AG04449 (cell line): ENCODE measurements at regions not wholly inside any gene's neighbourhood (a gene's known extent, or its start where the extent isn't known, plus 50 kb on each side); places are given as distances from the start of the nearest gene placed in this dataset.

Experiments used
- CTCF ChIA-PET: fragments of 350-600 bp; formaldehyde crosslinking; extraction: SDS; loops from one replicate; lab custom pipeline; 2021; ENCODE audit warnings: antibody characterized with exemption; lab: Yijun Ruan, JAX
- POLR2A ChIA-PET: fragments of 400-600, 350-600 bp; formaldehyde crosslinking; extraction: SDS; loops from one replicate; lab custom pipeline; 2020; ENCODE audit warnings: antibody characterized with exemption, inconsistent platforms; lab: Yijun Ruan, JAX
- DNase-seq: peaks from one replicate; pipeline ENCODE4 v3.0.0-alpha.2; 2010; ENCODE audit warnings: low read depth, low spot score
- H3K4me3 ChIP-seq: 2 replicates; pipeline ENCODE4 v1.5.1; 2011; ENCODE audit warnings: low read depth, mild to moderate bottlenecking, control low read depth, low read length
- TF ChIP-seq, protein P1 (sequence below): IDR thresholded peaks from one replicate; pipeline ENCODE4 v1.5.1; 2011; ENCODE audit warnings: mild to moderate bottlenecking, moderate library complexity, low read length, control low read depth, inconsistent platforms; ENCODE audit not compliant: insufficient read depth; ENCODE audit errors: missing control alignments

DNA sequence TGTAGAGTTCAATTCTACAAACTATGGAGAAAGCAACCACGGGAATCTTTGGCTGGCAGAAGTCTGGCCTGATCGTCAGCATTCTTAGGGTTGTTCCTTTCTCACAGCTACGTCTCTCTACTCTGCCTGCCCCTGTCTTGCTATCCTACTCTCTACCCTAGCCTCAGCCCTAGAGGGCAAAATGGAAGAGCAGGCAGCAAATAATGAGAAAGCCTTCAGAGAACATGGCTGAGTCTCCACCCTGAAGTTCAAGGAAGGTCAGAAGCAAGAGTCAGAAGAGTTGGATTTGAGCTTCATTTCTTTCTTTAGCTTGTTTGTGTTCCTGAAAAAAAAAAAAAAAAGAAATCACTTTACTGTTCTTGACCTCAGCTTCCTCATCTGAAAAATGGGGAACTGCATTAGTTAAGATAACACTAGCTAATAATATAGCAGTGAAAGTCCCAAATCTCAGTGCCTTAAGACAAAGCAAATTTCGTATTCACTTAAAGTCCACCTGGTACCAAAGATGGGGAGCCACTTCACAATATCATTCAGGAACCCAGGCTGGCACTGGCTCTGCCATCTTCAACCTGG, 50.2 kb upstream of the CCND2 start:
- TF ChIP-seq, protein P1, sequence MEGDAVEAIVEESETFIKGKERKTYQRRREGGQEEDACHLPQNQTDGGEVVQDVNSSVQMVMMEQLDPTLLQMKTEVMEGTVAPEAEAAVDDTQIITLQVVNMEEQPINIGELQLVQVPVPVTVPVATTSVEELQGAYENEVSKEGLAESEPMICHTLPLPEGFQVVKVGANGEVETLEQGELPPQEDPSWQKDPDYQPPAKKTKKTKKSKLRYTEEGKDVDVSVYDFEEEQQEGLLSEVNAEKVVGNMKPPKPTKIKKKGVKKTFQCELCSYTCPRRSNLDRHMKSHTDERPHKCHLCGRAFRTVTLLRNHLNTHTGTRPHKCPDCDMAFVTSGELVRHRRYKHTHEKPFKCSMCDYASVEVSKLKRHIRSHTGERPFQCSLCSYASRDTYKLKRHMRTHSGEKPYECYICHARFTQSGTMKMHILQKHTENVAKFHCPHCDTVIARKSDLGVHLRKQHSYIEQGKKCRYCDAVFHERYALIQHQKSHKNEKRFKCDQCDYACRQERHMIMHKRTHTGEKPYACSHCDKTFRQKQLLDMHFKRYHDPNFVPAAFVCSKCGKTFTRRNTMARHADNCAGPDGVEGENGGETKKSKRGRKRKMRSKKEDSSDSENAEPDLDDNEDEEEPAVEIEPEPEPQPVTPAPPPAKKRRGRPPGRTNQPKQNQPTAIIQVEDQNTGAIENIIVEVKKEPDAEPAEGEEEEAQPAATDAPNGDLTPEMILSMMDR, result no peak
- POLR2A ChIA-PET, result no interaction called here
- H3K4me3 ChIP-seq, result no peak overlapping the region
- DNase-seq, result no peak
- CTCF ChIA-PET, result no interaction called here

DNA sequence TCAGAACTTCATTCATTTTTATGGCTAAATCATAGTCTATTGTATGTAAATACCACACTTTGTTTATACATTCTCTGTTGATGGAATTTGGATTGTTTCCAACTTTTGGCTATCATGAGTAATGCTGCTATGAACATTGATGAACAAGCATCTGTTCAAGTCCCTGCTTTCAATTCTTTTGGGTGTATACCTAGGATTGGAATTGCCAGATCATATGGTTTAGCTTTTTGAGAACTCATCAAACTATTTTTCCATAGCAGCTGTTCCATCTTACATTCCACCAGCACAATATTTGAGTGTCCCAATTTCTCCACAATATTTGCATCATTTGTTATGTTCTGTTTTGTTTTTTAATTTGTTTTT, 52.3 kb upstream of the CCND2 start:
- no peak overlapping the region for H3K4me3 ChIP-seq
- no peak for DNase-seq
- POLR2A ChIA-PET, result no interaction called here
- TF ChIP-seq, protein P1, result no peak
- CTCF ChIA-PET, result no interaction called here

DNA sequence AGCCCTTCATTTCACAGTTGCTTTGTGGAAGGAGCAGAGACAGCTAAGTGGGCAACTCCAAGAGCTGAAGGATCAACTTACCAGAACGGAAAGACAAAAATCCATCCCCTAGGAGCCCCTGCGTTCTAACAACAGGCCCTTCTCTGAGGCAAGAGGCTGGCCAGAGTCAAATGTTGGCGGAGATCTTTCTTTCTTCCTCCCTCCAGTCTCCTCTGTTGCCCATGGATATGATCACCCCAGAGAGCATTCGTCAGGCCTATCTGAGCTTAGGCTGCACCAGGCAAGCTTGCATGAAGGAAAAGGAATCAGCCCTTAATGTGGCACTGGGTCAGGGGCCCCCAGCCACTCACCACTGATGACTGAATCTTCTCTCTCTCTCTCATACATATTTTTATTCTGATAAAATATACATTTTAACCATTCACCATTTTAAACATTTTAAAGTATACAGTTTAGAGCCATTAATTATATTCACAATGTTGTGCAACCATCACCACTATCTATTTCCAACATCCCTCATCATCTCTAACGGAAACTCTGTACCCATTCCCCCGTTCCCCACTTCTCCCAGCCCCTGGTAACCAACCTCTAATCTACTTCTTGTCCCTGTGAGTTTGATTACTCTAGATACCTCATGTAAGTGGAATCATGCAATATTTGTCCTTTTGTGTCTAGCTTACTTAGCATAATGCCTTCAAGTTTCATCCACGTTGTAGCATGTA, 52.9 kb upstream of the CCND2 start:
- DNase-seq, result no peak
- TF ChIP-seq, protein P1, result no peak
- ChIA-PET POLR2A (no interaction called here), CTCF (no interaction called here)
- no peak overlapping the region for H3K4me3 ChIP-seq

DNA sequence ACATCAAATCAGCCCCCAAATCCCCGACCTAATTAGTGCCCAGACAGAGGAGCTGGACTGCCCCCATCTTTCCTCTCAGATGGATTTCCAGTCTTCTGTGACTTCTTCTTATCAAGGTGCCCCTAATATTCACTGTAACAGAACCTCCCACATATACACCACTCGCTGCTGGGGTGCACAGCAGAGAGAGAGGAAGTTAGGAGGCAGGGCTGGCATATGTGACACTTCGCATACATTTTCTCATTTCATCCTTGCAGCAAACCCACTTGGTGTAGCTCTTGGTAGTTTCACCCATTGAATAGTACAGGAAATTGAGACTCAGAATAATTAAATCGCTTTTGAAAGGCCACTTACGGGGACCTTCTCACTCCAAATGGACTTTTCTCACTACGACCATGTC, 56.5 kb upstream of the CCND2 start:
- no peak overlapping the region for H3K4me3 ChIP-seq
- ChIA-PET CTCF (no interaction called here), POLR2A (no interaction called here)
- DNase-seq, result no peak
- TF ChIP-seq, protein P1, result no peak

DNA sequence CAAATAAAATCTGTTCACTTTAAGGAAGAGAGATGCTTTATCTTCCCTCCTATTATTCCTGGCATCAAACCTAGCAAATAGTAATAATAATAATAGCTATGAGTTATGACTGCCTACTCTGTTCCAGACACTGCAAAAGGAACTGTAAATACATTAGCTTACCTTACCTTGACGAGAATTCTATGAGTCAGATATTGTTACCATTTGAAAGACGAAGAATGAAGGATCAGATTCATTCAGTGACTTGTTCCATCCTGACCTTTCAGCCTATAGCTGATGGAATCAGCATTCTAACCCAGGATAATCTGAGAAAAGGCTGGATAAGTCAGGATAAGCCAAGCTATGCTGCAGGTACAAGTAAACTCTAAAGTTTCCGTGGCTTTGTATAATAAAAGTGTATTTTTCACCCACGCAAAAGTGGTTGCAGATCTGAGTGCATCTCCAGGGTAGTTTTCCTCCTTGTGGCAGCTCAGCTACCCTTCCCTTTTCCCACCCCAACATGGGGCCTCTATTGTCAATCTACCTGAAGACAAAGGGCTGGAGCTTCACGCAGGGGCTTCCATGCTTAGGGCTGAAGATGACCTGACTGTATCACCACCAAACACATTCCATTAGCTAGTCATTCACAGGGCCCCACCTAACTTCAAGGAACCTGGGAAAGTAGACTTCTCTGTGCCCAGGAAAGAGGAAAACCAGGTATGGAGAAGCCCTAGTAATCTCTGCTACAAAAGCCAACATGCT, 57.2 kb upstream of the CCND2 start:
- ChIA-PET POLR2A (no interaction called here), CTCF (interaction anchor here (1.6 kb wide), 1 partner anchor 60 kb away, joined by 3 read pairs; no protein-coding TSS in a partner anchor)
- DNase-seq, result no peak
- TF ChIP-seq, protein P1, result no peak
- no peak overlapping the region for H3K4me3 ChIP-seq
